K562 (cell line): ENCODE measurements at regions not wholly inside any gene's neighbourhood (a gene's known extent, or its start where the extent isn't known, plus 50 kb on each side); places are given as distances from the start of the nearest gene placed in this dataset.

Experiments used
- BCOR ChIP-seq: fragments of 450-650 bp; IDR thresholded peaks from 2 replicates; pipeline ENCODE4 v1.6.1; 2016
- C11orf30 ChIP-seq: fragments of 450-650 bp; IDR thresholded peaks from 2 replicates; pipeline ENCODE4 v1.6.1; 2016; ENCODE audit warnings: low read depth, mild to moderate bottlenecking
- HDAC8 ChIP-seq: fragments of 450-650 bp; IDR thresholded peaks from 2 replicates; pipeline ENCODE4 v1.6.1; 2016; ENCODE audit warnings: mild to moderate bottlenecking, missing genetic modification characterization, moderate library complexity, missing compliant biosample characterization
- HMGXB4 ChIP-seq: sonication (generic); formaldehyde crosslinking; IDR thresholded peaks from 2 replicates; pipeline ENCODE4 v1.8.1; 2023; ENCODE audit warnings: mild to moderate bottlenecking, missing genetic modification reagents
- SAFB2 ChIP-seq: fragments of 200-400 bp; formaldehyde crosslinking; IDR thresholded peaks from 2 replicates; pipeline ENCODE4 v1.6.1; 2018; ENCODE audit warnings: borderline replicate concordance, low read length, low read depth, moderate library complexity; ENCODE audit not compliant: severe bottlenecking
- UBTF ChIP-seq, 2 experiments: IDR thresholded peaks; 2 replicates each; pipeline ENCODE4 v1.6.1; 2012; ENCODE audit warnings: improper control_type of control experiment in 2 of 2, low read depth in 2 of 2, low read length in 2 of 2, borderline replicate concordance in 1 of 2
- ZNF239 ChIP-seq: fragments of 250-450 bp; sonication (Bioruptor Pico); IDR thresholded peaks from 2 replicates; pipeline ENCODE4 v1.4.0; 2020; ENCODE audit warnings: mild to moderate bottlenecking
- ZNF253 ChIP-seq: fragments of 250-450 bp; sonication (Bioruptor Pico); conservative IDR thresholded peaks from 2 replicates; pipeline ENCODE4 v1.6.1; 2021; ENCODE audit warnings: mild to moderate bottlenecking
- ZNF318 ChIP-seq, 2 experiments: fragments of 450-650 bp; IDR thresholded peaks; 2 replicates each; pipeline ENCODE4 v1.6.1; 2016; ENCODE audit warnings: mild to moderate bottlenecking in 2 of 2, borderline replicate concordance in 1 of 2, low read depth in 1 of 2, moderate library complexity in 1 of 2
- ZNF586 ChIP-seq: fragments of 450-650 bp; formaldehyde crosslinking; conservative IDR thresholded peaks from 2 replicates; pipeline ENCODE4 v1.4.0; 2020; ENCODE audit warnings: mild to moderate bottlenecking, moderate library complexity
- ZNF609 ChIP-seq: sonication (generic); formaldehyde crosslinking; IDR thresholded peaks from 2 replicates; pipeline ENCODE4 v1.8.1; 2023; ENCODE audit warnings: missing genetic modification reagents, mild to moderate bottlenecking, borderline replicate concordance

GRCh38 chr1:118264343-118264742, 79.3 kb upstream of the SPAG17 start (continued):
- TF ChIP-seq ZNF318 (IDR thresholded peaks at IDR 0.05; ENCODE audit: borderline replicate concordance in 1 of 2, low read depth in 1 of 2) (no peak), SAFB2 (no peak), UBTF (IDR thresholded peaks at IDR 0.05; ENCODE audit: borderline replicate concordance in 1 of 2, low read depth in 2 of 2, low read length in 2 of 2) (no peak), ZNF609 (CRISPR knock-in tag) (no peak), HMGXB4 (CRISPR knock-in tag) (no peak), ZNF253 (CRISPR knock-in tag) (no peak), C11orf30 (no peak), ZNF239 (CRISPR knock-in tag) (no peak), BCOR (no peak), ZNF586 (no peak), HDAC8 (tag) (no peak)
